NCI-H2029 (cell line): ENCODE measurements at regions not wholly inside any gene's neighbourhood (a gene's known extent, or its start where the extent isn't known, plus 50 kb on each side); places are given as distances from the start of the nearest gene placed in this dataset.

ENCODE experiments used
- DNase-seq: peaks from one replicate; lab custom pipeline; 2025; lab: John Stamatoyannopoulos, UW

DNA sequence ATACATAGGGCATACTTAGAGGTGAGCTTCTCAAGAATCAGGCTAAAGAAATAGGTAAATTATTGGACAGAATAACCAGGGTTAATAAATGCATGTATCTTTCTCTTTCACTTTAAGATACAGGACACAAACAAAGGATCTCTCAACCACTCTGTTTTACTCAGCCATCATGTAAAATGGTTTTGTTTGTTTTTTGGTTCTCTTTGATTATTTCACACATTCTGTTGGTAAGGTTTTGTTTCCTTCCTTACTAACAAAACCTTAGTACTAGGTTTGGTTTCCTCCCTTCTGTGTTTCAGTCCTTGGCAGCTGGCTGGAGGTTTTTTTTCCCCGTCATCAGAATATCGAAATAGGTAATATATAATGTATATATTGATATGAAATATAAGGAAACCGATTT, 1506.8 kb upstream of the TMEFF2 start:
- DNase-seq = no peak

DNA sequence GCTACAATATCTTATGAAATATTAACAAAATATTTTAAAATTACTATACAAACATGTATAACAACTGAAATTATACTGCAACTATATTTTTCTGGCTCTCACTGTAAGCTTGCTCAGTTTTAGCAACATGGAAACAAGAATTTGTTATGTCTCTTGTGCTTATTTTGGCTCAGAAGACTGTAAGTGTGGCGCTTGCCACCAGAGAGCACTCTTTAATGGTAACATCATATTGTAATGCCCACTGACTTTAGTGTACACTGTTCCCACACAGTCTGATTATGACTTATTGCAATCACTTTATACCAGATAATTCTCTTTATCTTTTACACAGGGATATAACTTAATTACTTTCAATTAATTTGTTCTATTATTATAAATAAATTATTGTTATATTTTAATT, 1500.6 kb upstream of the TMEFF2 start:
- peak; percentile 24 for DNase-seq

DNA sequence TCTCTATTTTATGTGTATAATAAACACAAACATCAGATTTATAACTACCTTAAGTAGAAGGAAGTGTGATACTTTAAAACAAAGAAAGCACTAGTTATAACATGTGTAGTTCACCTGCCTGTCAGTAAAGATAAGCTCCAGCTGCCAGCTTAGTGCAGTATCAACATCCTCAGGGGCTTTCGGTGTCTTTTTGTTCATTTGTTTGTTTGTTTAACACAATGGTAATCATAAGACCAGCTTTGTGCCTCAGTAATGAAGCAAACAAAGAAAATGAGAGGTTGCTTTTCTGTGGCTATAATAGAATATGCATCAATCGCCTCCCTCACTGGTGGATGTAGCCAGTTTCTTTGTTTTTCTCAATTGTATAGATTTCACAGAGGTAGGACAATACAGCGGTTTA, 1499.0 kb upstream of the TMEFF2 start:
- peak; percentile 7 for DNase-seq

- DNase-seq = no peak
These were observed 1495.8 kb upstream of the TMEFF2 start for GRCh38 chr2:193690572-193690971.

GRCh38 chr2:193687195-193687594, 1492.5 kb upstream of the TMEFF2 start:
- no peak for DNase-seq

DNA sequence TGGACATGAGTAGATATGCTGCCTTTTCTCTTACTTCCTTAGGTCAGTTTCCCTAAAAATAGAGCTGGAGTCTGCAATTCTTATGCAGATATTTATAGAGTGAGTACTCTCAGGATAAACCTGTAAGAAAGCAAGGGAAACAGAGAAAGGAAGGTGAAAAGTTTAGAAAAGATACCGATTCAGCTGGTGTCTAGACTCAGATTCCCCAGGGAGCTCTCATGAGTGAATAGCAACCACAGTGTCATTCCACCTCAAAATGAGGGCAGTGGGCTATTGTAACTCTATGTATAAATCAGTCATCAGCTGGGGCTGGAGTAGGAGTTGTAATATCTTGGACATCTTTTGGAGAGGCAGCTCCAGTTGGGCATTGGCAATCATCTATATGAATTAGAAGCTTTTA, 1485.1 kb upstream of the TMEFF2 start:
- no peak for DNase-seq

DNA sequence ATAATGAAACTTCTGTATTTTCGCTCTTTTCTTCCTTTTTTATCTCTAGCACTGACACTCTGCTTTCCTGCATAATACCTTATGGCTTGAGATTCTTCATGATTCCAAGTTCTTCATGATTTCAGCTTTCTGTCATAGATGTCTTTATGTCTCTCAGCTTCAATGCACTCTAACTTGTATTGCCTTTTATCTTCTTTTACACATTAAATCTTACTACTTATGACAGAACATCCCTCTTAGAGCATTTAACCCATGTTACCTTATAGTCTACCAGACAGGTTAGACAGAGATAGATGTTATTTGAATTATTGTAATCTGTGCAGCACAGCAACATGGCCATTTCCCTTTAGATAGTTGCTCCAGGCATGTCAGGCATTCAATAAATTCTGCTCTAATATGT, 1475.7 kb upstream of the TMEFF2 start:
- no peak for DNase-seq

DNA sequence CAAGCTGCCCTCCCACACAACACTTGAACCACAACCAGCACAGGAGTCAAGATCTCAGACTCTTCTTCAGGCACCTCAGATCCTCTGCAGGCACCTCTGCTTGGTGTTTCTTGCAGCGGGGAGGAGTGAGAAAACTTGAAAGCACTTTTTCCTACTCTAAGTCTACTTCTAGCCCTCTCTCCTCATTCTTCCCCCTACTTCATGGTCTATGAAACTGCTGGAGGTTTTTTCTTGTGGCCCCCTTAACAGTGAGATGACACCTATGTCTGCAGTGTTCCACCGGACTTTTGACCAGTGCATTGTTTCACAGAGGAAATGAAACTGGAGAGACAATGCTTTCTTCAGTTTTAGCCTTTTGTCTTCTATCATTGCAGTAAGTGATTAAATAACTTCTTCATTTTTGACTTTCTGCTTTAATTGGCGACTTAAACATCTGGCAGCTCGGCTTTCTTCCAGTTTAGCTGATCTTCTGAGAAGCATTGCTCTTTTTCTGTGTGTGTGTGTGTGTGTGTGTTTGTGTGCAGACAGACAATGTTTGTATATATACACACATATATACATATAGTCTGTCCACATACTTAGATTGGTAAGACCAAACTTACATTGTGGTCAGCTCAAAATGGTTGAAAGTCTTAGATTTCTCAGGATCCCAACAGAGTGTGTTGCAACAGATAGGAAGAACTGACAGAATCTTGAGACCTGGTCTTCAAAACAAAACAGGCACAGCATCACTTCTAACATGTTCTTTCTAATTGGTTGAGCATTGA, 1474.0 kb upstream of the TMEFF2 start:
- DNase-seq = no peak

- no peak for DNase-seq
These were observed 1433.2 kb upstream of the TMEFF2 start for GRCh38 chr2:193627927-193628272.

- no peak for DNase-seq
These were observed 1432.6 kb upstream of the TMEFF2 start for GRCh38 chr2:193627187-193627926.

- DNase-seq = no peak
These were observed 1413.7 kb upstream of the TMEFF2 start for GRCh38 chr2:193608451-193608850.

- no peak for DNase-seq
These were observed 1396.1 kb upstream of the TMEFF2 start for GRCh38 chr2:193590831-193591230.

DNA sequence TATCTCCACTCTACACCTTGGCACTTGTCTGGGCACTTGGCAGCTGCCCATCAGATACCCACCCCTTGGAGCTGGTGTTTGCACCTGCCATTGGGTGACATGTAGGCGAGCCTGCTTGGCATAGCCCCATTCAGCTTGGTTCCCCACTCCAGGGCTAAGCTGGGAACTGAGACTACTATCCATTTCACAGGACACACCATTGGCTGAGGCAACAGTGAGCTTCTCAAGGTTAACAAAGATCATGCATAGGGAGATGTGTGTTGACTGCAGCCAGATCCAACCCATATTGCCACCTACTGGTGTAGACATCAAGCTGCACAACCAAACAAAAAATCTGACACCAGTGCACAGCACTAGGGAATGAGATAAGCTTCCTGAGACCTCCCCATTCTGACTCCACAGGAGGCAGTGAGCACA, 1389.8 kb upstream of the TMEFF2 start:
- no peak for DNase-seq

- DNase-seq = no peak
These were observed 1389.1 kb upstream of the TMEFF2 start for GRCh38 chr2:193583638-193584400.

DNA sequence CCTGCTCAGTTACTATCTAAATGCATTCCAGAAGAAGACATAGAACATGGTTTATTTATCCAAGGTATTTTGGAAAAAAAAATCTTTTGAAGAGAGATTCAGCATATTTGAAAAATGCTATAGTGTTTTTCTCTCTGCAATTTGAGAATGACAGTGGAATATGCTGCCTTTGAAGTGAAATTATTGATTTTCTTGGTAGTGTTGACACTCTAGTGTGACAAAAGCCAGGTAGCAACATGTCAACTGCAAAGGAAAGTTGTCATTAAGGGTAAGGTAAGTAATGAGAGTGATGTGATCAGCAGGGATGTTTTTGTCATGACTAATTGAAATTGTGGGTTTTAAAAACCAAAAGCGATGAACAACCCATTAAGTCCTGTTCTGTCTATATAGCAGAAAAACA, 1387.1 kb upstream of the TMEFF2 start:
- no peak for DNase-seq

GRCh38 chr2:193580176-193580950, 1385.6 kb upstream of the TMEFF2 start:
- DNase-seq = no peak

DNA sequence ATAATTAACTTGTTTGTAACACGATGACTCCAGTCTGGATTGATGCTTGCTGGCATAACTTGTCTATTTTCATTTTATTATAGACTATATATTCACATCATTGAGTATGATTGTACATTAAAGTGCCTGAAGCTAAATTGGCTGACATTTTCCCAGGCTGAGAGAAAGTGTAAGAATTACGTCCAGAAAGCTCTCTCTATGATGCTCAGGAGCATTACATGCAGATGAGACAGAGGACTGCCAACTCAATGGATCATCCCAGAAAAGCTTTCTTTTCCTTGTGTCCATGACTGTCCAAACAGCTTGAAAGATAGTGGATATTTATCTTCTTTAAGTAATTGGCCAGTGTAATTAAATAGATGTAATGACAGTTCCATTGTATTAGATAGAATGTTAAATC, 1372.2 kb upstream of the TMEFF2 start:
- DNase-seq = no peak

DNA sequence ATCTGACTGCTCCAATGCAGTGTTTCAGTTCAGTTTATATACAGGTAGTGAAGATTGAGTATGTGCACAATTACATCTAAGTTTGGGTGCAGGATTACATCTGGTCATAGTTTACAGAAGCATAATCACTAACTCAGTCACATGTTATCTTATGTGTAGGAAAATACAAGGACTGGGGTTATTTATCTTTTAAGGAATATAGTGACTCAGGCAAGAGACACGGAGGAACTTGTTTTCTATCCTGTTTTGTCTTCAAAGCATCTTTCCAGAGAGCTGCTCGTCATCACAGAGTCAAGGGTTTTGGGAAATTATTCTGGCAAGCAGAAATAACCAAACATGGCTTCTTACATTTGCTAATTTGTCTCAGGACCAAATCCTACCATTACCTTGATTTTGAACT, 1371.5 kb upstream of the TMEFF2 start:
- no peak for DNase-seq

DNA sequence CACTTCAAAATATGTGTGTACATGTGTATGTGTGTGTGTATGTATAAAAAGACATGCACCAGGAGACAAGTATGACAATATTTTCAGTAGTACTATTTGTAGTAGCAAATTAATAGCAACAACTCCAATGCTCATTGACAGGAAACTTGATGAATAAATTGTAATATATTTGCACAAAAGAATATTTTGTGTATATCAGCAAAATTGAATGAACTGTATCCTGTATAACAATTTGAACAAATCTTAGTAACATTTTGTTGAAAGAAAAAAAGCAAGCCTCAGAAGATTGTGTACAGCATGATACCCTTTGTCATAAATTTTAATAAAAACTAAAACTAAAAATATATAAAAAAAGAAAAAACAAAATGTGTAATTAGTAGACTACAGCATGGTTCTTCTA, 1367.3 kb upstream of the TMEFF2 start:
- no peak for DNase-seq

GRCh38 chr2:193561054-193561453, 1366.3 kb upstream of the TMEFF2 start:
- no peak for DNase-seq

- no peak for DNase-seq
These were observed 1362.2 kb upstream of the TMEFF2 start for GRCh38 chr2:193556766-193557470.

DNA sequence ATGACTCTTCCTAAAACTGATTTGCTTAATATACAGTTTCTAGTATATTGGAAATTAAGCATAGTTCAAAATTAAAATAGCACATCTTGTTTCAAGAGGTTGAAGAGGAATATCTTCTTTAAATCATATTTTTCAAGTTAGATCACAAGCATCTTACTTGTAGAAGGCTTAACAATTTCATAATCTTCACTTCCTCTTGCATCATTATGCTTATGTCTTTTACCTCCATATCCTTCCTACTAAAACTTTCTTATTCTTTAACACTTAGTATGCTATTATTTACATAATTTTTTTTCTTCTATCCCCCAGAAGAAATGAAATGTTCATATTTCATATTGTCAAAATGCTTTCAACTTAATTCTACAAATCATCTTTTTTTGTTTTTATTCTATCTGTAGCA, 1354.9 kb upstream of the TMEFF2 start:
- DNase-seq = no peak
